ENCODE measurements at regions not wholly inside any gene's neighbourhood (a gene's known extent, or its start where the extent isn't known, plus 50 kb on each side); places are given as distances from the start of the nearest gene placed in this dataset.

GRCh38 chr1:232340446-232340845 lies 289.5 kb downstream of the SIPA1L2 start:
- no peak overlapping the region for H3K9ac ChIP-seq (ENCODE audit: control insufficient read depth, extremely low read depth, insufficient read depth, low read length)
- no peak for FAIRE-seq
- dilution Hi-C loops (cut with MboI; ENCODE audit: extremely low pct_ligation_motif_present, low sequenced_read_pairs), result no loop called here

GRCh38 chr1:232339073-232339472 lies 290.9 kb downstream of the SIPA1L2 start:
- H3K36me3 ChIP-seq (ENCODE audit: control insufficient read depth in 2 of 2, extremely low read depth in 1 of 2, insufficient read depth in 2 of 2, low read length in 2 of 2), result no peaks in the 10 kb centered on the region
- H3K4me1 ChIP-seq (ENCODE audit: control insufficient read depth, extremely low read depth, insufficient read depth, low read length), result peaks cover 14% of the 10 kb centered on the region
- no peak overlapping the region for H2AFZ ChIP-seq (ENCODE audit: control insufficient read depth, low read length)
- no peak for FAIRE-seq
- H3K9ac ChIP-seq (ENCODE audit: control insufficient read depth, extremely low read depth, insufficient read depth, low read length), result no peak overlapping the region
- H3K9me3 ChIP-seq (ENCODE audit: control insufficient read depth, low read depth, low read length), result no peaks in the 10 kb centered on the region
- peaks cover 15% of the 10 kb centered on the region for H3K27me3 ChIP-seq (ENCODE audit: control insufficient read depth, extremely low read depth, insufficient read depth, low read length)
- H3K4me2 ChIP-seq (ENCODE audit: control insufficient read depth, extremely low read depth, insufficient read depth, low read depth, low read length), result no peak overlapping the region
- H4K20me1 ChIP-seq (ENCODE audit: control insufficient read depth, extremely low read depth, insufficient read depth, low read length), result no peaks in the 10 kb centered on the region
- no peak for TF ChIP-seq EZH2 (IDR thresholded peaks at IDR 0.05; ENCODE audit: low read length)
- no peak for TF ChIP-seq CTCF (optimal IDR thresholded peaks at IDR 0.05 in 1 of 3, IDR thresholded peaks at IDR 0.05 in 1 of 3, conservative IDR thresholded peaks at IDR 0.05 in 1 of 3; ENCODE audit: extremely low read depth in 1 of 3, insufficient read depth in 2 of 3, low read length in 3 of 3)
- dilution Hi-C loops (cut with MboI; ENCODE audit: extremely low pct_ligation_motif_present, low sequenced_read_pairs), result no loop called here
- no peaks in the 10 kb centered on the region for H3K79me2 ChIP-seq (ENCODE audit: control insufficient read depth, insufficient read depth, low read length)
- no peak overlapping the region for H3K27ac ChIP-seq (ENCODE audit: control insufficient read depth, insufficient read depth, low read length)
- H3K9me1 ChIP-seq (ENCODE audit: control insufficient read depth, extremely low read depth, insufficient read depth, low read length), result no peaks in the 10 kb centered on the region
- no peak for DNase-seq (ENCODE audit: low read depth, low spot score)
- no peak overlapping the region for H3K4me3 ChIP-seq (ENCODE audit: control insufficient read depth in 2 of 3, extremely low read depth in 1 of 3, insufficient read depth in 2 of 3, low read depth in 1 of 3, low read length in 3 of 3)

More at GRCh38 chr1:232340446-232340845, 289.5 kb downstream of the SIPA1L2 start:
- no peaks in the 10 kb centered on the region for H3K9me1 ChIP-seq (ENCODE audit: control insufficient read depth, extremely low read depth, insufficient read depth, low read length)
- H3K4me1 ChIP-seq (ENCODE audit: control insufficient read depth, extremely low read depth, insufficient read depth, low read length), result peaks cover 2% of the 10 kb centered on the region
- peaks cover 15% of the 10 kb centered on the region for H3K27me3 ChIP-seq (ENCODE audit: control insufficient read depth, extremely low read depth, insufficient read depth, low read length)
- TF ChIP-seq CTCF (optimal IDR thresholded peaks at IDR 0.05 in 1 of 3, IDR thresholded peaks at IDR 0.05 in 1 of 3, conservative IDR thresholded peaks at IDR 0.05 in 1 of 3; ENCODE audit: extremely low read depth in 1 of 3, insufficient read depth in 2 of 3, low read length in 3 of 3) (no peak), EZH2 (IDR thresholded peaks at IDR 0.05; ENCODE audit: low read length) (no peak)
- no peaks in the 10 kb centered on the region for H3K79me2 ChIP-seq (ENCODE audit: control insufficient read depth, insufficient read depth, low read length)
- no peak overlapping the region for H3K27ac ChIP-seq (ENCODE audit: control insufficient read depth, insufficient read depth, low read length)
- no peak overlapping the region for H2AFZ ChIP-seq (ENCODE audit: control insufficient read depth, low read length)
- H3K4me3 ChIP-seq (ENCODE audit: control insufficient read depth in 2 of 3, extremely low read depth in 1 of 3, insufficient read depth in 2 of 3, low read depth in 1 of 3, low read length in 3 of 3), result no peak overlapping the region
- no peaks in the 10 kb centered on the region for H3K9me3 ChIP-seq (ENCODE audit: control insufficient read depth, low read depth, low read length)
- no peak overlapping the region for H3K4me2 ChIP-seq (ENCODE audit: control insufficient read depth, extremely low read depth, insufficient read depth, low read depth, low read length)
- no peaks in the 10 kb centered on the region for H3K36me3 ChIP-seq (ENCODE audit: control insufficient read depth in 2 of 2, extremely low read depth in 1 of 2, insufficient read depth in 2 of 2, low read length in 2 of 2)
- H4K20me1 ChIP-seq (ENCODE audit: control insufficient read depth, extremely low read depth, insufficient read depth, low read length), result no peaks in the 10 kb centered on the region
- no peak for DNase-seq (ENCODE audit: low read depth, low spot score)

Data from keratinocyte (primary cell).